Effector memory CD8-positive, alpha-beta T cell (primary cell): ENCODE measurements at regions not wholly inside any gene's neighbourhood (a gene's known extent, or its start where the extent isn't known, plus 50 kb on each side); places are given as distances from the start of the nearest gene placed in this dataset.
"Not testable (repeated sequence)": the region's sequence is repeated elsewhere in the genome, so short reads cannot be mapped to it uniquely, and the experiment has no call there.

Source experiments
- ATAC-seq: fragments of 150-1000 bp; cut with Tn5 transposase; replicated peaks from 2 replicates; pipeline ENCODE4 v1.10.0; 2021; ENCODE audit warnings: mild to moderate bottlenecking, moderate library complexity
- DNase-seq, 3 experiments: peaks; one replicate each; pipeline ENCODE4 v3.0.0; 2021
- H3K27ac Mint-ChIP-seq, 2 donors: one replicate each; pipeline ENCODE4 v1.8.0; 2022; ENCODE audit warnings: mild to moderate bottlenecking in 2 of 2, mixed read lengths in 2 of 2, moderate library complexity in 2 of 2
- H3K27me3 Mint-ChIP-seq, 2 donors: one replicate each; pipeline ENCODE4 v1.8.0; 2022; ENCODE audit warnings: mixed read lengths in 2 of 2
- H3K36me3 Mint-ChIP-seq: one replicate; pipeline ENCODE4 v1.8.0; 2022; ENCODE audit warnings: mild to moderate bottlenecking, moderate library complexity, mixed read lengths; ENCODE audit not compliant: insufficient read depth
- H3K4me1 Mint-ChIP-seq, 2 donors: one replicate each; pipeline ENCODE4 v1.8.0; 2022; ENCODE audit warnings: low read depth in 2 of 2, mixed read lengths in 2 of 2
- H3K4me3 Mint-ChIP-seq, 2 donors: one replicate each; pipeline ENCODE4 v1.8.0; 2022; ENCODE audit warnings: mild to moderate bottlenecking in 2 of 2, mixed read lengths in 2 of 2, moderate library complexity in 2 of 2
- H3K9me3 Mint-ChIP-seq, 2 donors: one replicate each; pipeline ENCODE4 v1.8.0; 2022; ENCODE audit warnings: mixed read lengths in 2 of 2

DNA sequence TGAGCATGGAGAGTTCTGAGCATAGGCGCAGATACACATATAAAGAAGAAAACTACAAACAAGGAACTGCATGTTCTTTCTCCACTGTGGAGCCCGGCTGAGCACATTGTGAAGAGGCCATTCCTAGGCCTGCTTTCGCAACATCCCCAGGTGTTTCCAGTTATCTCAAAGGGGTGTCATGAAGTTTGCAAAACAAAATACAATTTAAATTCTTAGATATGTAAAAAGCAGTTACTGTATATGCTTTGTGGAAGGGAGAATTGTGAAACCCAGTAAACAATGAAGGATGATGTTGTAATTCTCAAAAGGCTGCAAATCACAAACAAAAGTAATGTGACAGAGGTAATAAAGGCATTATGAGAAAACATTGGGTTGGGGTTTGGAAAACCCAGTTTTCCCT lies 98.6 kb upstream of the ZNF644 start:
- ATAC-seq (no peak), DNase-seq (no peak)
- Mint-ChIP-seq H3K4me1 (peaks cover 25 to 34% of the 10 kb centered on the region in 2 donors), H3K27me3 (no peaks in the 10 kb centered on the region), H3K27ac (no peak overlapping the region), H3K36me3 (no peaks in the 10 kb centered on the region), H3K9me3 (no peaks in the 10 kb centered on the region), H3K4me3 (no peak overlapping the region)

DNA sequence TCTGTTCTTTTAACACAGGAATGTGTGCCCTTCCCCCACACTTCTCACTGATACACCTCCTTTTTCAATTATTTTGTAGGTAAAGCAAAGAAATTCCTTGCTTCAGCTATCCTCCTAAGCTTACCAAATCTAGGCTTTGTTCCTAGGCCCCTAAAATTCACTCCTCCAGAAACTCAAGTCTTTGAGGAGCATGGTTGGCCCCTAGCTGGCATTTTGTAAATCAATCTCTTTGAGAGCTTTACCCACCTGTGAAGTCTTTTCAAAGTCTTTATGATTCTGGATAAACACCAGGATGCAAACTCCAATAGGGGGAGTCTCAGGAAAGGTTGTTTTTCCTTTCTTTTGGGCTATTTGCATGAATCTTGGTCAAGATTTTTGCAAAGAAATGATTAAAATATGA lies 82.9 kb upstream of the ZNF644 start:
- H3K36me3 Mint-ChIP-seq, result peaks cover 4% of the 10 kb centered on the region
- no peaks in the 10 kb centered on the region for H3K9me3 Mint-ChIP-seq
- no peak overlapping the region for H3K4me3 Mint-ChIP-seq
- peaks cover 9 to 11% of the 10 kb centered on the region in 2 donors for H3K4me1 Mint-ChIP-seq
- DNase-seq, result no peak
- no peak overlapping the region for H3K27ac Mint-ChIP-seq
- ATAC-seq, result no peak
- H3K27me3 Mint-ChIP-seq, result peaks cover 10 to 36% of the 10 kb centered on the region in 2 donors

DNA sequence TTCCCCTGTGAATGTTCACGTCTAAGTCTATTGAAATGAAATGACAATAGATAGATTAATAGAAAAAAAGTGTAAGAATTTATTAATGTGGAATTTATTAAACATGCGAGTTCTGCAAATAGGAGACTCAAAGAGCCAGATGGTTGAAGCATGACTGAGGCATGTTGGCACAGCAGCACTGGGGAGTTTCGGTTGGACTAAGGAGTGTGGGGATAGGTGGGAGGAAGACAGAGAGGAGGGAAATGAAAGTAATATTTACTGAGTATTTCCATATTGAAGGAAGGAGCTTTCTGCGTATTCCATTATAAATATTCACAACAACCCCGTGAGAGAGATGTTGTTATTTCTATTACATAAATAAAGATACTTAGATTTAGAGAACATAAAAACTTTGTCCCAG lies 79.5 kb upstream of the ZNF644 start:
- Mint-ChIP-seq H3K27ac (no peak overlapping the region), H3K4me1 (peaks cover 18 to 19% of the 10 kb centered on the region in 2 donors), H3K27me3 (peaks cover 19 to 32% of the 10 kb centered on the region in 2 donors), H3K4me3 (no peak overlapping the region), H3K36me3 (peaks cover 4% of the 10 kb centered on the region), H3K9me3 (no peaks in the 10 kb centered on the region)
- ATAC-seq, result no peak
- DNase-seq, result no peak

DNA sequence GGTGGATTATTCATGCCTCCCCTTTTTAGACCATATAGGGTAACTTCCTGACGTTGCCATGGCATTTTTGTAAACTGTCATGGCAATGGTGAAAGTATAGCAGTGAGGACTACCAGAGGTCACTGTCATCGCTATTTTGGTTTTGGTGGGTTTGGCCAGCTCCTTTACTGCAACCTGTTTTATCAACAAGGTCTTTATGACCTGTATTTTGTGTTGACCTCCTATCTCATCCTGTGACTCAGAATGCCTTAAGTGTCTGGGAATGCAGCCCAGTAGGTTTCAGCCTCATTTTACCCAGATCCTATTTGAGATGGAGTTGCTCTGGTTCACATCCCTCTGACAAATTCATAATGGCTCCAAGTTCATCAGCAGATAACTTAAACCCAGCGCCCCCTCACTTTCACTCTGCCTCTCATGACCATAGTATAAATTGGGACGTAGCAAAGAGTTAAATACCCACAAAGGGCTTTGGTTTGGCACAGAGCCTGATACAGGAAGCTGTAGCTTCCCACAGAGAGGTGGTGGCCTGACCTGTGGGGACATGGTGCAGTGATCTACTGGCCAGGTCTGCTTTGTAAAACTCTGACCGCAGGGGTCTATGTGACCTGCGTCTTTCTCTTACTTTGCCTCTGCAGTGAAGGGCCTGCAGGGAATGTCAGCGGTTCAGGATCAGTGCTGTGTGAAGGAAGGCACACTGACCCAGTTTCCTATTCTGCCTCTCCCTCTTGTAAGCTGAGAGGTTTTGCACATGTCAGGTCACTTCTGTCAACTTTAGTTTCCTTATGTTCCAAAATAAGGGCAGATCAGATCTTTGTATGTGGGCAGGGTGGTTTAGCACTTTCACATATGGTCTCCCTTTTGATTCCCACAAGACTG lies 78.1 kb upstream of the ZNF644 start:
- Mint-ChIP-seq H3K27ac (peak overlapping the region; percentile 53 to 76), H3K36me3 (peaks cover 4% of the 10 kb centered on the region), H3K4me1 (peaks cover 18 to 19% of the 10 kb centered on the region in 2 donors), H3K27me3 (peaks cover 25 to 26% of the 10 kb centered on the region in 2 donors), H3K4me3 (peak overlapping the region; percentile 64 to 77), H3K9me3 (no peaks in the 10 kb centered on the region)
- DNase-seq (peak; percentile 18 to 38 (median 23)), ATAC-seq (peak; percentile 83)

DNA sequence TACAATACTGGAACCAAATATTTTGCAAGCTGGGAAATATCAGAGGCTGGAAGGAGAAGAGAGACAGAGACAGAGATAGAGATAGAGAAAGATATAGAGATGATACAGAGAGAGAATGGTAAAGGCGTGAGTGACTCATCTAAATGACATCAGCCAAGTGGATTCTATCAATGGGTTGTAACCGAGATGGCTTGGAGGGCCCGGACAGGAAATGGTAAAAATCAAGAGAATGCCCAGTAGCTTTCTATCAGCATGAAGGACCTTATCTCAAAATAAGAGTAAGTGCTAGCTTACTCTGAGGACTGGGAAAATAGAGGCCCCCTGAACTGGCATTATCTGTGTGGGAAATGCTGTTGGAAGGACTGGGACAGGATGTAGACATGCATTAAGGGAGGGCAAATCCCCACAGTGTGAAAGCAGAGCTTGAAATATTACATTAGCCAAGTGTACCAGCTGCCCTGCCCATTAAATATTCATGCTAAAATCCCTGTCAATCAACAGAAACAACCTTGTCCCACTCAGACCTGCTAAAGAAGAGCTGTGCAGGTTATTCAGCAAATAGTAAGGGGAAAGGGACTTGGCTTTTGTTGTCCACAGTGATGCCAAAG lies 76.6 kb upstream of the ZNF644 start:
- H3K4me1 Mint-ChIP-seq, result peaks cover 18 to 19% of the 10 kb centered on the region in 2 donors
- peaks cover 4% of the 10 kb centered on the region for H3K36me3 Mint-ChIP-seq
- H3K9me3 Mint-ChIP-seq, result no peaks in the 10 kb centered on the region
- DNase-seq (no peak), ATAC-seq (no peak)
- no peak overlapping the region for H3K27ac Mint-ChIP-seq
- peak overlapping the region in 1 of 2 donors; percentile 52 for H3K4me3 Mint-ChIP-seq
- H3K27me3 Mint-ChIP-seq, result peaks cover 25 to 26% of the 10 kb centered on the region in 2 donors

DNA sequence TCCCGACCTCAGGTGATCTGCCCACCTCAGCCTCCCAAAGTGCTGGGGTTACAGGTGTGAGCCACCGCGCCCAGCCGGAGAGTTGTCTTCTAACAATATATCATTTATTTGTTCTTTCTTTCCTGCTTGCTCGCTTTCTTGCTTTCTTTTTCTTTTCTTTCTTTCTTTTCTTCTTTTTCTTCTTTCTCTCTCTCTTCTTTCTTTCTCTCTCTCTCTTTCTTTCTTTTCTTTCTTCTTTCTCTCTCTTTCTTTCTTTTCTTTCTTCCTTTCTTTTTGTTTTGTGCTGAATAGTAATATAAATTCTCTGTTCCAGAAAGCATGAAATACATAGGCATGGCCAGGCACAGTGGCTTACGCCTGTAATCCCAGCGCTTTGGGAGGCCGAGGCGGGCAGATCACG lies 73.5 kb upstream of the ZNF644 start:
- not testable (repeated sequence) for H3K27ac Mint-ChIP-seq, H3K9me3 Mint-ChIP-seq, H3K4me3 Mint-ChIP-seq, DNase-seq, ATAC-seq, H3K36me3 Mint-ChIP-seq
- H3K27me3 Mint-ChIP-seq, result peaks cover 18 to 30% of the 10 kb centered on the region in 2 donors
- H3K4me1 Mint-ChIP-seq, result peaks cover 13 to 16% of the 10 kb centered on the region in 2 donors

DNA sequence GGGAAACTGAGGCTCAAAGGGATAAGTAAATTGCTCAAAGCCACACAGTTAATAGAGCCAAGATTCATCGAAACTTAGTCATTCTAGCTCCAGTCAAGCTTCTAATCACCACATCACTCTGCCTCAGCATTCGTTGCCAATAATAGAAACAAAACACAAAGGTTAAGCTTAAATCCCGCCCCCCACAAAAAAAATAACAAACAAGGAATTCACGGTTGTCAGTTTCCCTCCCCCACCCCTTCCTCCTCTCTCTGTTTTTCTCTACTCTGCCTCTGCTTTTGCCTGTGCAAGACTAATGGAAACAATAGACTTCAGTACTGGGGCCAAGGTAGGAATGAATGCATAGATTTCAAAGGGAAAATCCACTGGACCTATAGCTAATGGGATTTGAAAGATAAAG lies 70.7 kb upstream of the ZNF644 start:
- DNase-seq (no peak), ATAC-seq (no peak)
- Mint-ChIP-seq H3K27ac (no peak overlapping the region), H3K9me3 (no peaks in the 10 kb centered on the region), H3K4me3 (no peak overlapping the region), H3K36me3 (no peaks in the 10 kb centered on the region), H3K4me1 (no peaks in the 10 kb centered on the region), H3K27me3 (peaks cover 11 to 18% of the 10 kb centered on the region in 2 donors)

DNA sequence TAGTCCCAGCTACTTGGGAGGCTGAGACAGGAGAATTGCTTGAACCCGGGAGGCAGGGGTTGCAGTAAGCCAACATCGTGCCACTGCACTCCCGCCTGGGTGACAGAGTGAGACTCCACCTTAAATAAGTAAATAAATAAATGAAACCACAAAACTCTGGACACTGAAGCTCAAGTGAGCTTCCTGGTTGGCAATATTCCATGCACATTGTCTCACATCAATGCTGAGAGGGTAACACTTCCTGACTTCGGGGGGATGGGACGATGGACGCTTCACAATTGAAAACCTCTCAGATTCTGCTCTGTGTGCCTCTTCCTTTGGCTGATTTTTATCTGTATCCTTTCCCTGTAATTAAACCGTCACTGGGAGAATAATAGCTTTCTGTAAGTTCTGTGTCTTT lies 70.0 kb upstream of the ZNF644 start:
- no peak for DNase-seq
- H3K4me1 Mint-ChIP-seq, result no peaks in the 10 kb centered on the region

DNA sequence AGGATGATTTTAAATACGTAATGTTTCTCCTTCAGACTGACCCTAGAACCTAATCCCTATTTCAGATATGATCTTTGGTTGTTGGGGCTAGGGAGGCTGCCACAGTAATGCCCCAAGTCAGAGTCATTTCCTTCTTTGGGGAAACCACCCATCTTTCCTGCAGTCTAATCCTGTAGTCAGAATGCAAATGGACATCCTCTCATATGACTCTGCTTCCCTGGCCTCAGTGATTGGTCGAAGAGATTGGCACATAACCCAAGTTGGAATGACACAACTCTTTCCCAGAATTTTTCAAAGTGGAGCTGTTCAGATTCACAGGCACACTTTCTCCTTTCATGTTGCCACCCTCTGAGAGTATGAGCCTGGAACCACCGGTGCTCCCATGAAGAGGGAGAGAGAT lies 58.8 kb upstream of the ZNF644 start:
- H3K9me3 Mint-ChIP-seq, result no peaks in the 10 kb centered on the region
- H3K27ac Mint-ChIP-seq, result no peak overlapping the region
- no peak overlapping the region for H3K4me3 Mint-ChIP-seq
- DNase-seq (no peak), ATAC-seq (no peak)
- no peaks in the 10 kb centered on the region for H3K36me3 Mint-ChIP-seq
- H3K27me3 Mint-ChIP-seq, result peaks cover 5 to 13% of the 10 kb centered on the region in 2 donors
- no peaks in the 10 kb centered on the region for H3K4me1 Mint-ChIP-seq

More for the DNA sequence above, 70.0 kb upstream of the ZNF644 start:
- H3K27me3 Mint-ChIP-seq, result peaks cover 11 to 18% of the 10 kb centered on the region in 2 donors
- H3K4me3 Mint-ChIP-seq, result no peak overlapping the region
- no peaks in the 10 kb centered on the region for H3K9me3 Mint-ChIP-seq
- no peaks in the 10 kb centered on the region for H3K36me3 Mint-ChIP-seq
- ATAC-seq, result no peak
- no peak overlapping the region for H3K27ac Mint-ChIP-seq

DNA sequence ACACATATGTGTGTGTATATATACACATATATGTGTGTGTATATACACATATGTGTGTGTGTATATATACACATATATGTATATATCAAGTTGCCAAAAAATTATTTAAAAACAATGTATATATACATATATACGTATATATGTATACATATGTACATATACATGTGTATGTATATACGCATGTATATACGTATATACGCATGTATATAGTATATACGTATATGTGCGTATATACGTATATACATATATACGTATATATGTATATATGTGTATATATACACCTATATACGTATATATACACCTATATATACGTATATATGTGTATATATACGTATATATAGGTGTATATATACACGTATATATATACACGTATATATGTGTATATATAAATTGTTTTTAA lies 57.0 kb upstream of the ZNF644 start:
- no peaks in the 10 kb centered on the region for H3K9me3 Mint-ChIP-seq
- no peak overlapping the region for H3K4me3 Mint-ChIP-seq
- no peak for DNase-seq
- peaks cover 5 to 12% of the 10 kb centered on the region in 2 donors for H3K27me3 Mint-ChIP-seq
- H3K27ac Mint-ChIP-seq, result no peak overlapping the region
- H3K36me3 Mint-ChIP-seq, result peaks cover 3% of the 10 kb centered on the region
- no peaks in the 10 kb centered on the region for H3K4me1 Mint-ChIP-seq
- no peak for ATAC-seq

DNA sequence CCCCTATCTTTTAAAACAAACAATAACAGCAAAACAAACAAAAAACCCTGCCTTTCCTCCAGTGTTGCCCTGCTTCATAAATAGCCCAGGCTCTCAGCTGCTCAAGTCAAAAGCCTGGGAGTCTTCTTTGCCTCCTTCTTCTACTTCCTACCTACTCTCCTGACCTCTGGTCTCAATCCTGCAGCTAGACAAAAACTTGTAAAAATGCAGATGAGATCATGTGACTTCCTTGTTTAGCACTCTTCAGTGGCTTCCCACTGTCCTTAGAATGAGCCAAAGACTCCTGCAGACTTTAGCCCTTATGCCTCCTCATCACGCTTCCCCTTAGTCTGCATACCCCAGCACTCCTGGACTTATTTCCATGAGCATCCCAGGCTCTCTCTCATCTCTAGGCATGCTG lies 55.0 kb upstream of the ZNF644 start:
- DNase-seq (no peak), ATAC-seq (no peak)
- peaks cover 5 to 12% of the 10 kb centered on the region in 2 donors for H3K27me3 Mint-ChIP-seq
- H3K4me1 Mint-ChIP-seq, result no peaks in the 10 kb centered on the region
- H3K9me3 Mint-ChIP-seq, result no peaks in the 10 kb centered on the region
- no peak overlapping the region for H3K4me3 Mint-ChIP-seq
- no peak overlapping the region for H3K27ac Mint-ChIP-seq
- H3K36me3 Mint-ChIP-seq, result peaks cover 3% of the 10 kb centered on the region

DNA sequence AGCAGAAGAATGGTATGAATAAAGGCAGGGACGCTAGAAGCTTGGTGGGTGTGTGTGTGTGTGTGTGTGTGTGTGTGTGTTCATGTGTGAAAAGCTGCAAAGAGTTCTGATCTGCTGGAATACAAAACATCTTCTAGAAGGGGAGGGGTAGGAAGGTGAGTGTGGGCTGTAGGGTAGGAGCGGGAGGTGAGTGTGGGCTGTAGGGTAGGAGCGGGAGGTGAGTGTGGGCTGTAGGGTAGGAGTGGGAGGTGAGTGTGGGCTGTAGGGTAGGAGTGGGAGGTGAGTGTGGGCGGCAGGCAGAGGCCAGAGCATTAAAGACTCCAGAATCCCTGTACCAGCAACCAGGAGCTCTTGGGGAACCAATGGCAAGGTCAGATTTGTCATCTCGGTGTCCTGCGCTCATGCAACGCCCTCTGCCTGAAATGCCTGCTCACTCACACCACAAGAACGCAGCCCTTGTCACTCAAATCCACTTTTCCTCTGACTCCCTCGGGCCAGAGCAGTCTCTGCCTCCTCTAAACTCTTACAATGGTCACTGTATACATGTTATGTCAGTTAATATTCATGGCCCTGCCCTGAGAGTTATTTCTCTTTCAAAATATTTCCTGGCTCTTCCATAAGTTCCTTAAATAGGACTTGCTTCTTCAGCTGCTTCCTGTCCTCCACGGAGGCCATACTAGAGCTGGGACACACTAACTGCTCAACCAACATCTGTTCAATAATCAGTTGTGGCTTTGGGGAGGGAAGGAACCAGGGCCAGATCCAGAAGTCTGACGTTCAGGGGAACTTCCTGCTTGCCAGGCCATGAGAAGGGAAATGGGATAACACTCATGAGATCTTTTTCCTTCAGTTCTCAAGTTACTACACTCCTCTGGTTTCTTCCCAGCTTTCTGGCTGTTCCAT lies 53.6 kb upstream of the ZNF644 start:
- Mint-ChIP-seq H3K4me1 (no peaks in the 10 kb centered on the region), H3K36me3 (peaks cover 3% of the 10 kb centered on the region), H3K27ac (no peak overlapping the region), H3K9me3 (no peaks in the 10 kb centered on the region), H3K27me3 (peaks cover 7 to 12% of the 10 kb centered on the region in 2 donors), H3K4me3 (no peak overlapping the region)
- DNase-seq (no peak), ATAC-seq (no peak)

DNA sequence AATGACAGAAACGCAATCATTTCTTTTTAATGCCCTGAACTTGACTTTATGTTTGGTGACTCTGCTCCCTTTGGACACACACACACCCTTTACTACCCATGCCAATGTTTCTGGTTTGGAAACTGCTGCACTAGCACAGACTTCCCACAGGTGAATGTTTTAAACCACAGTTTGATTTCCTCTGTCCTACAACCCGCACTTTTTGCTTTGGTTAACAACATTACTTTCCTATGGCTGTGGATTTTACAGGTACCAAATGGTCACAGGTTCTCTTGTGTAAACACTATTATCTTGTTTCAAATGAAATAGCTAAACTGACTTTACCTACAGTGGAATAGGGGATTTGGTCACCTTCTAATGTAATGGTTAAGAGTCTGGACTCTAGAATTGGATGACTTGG lies 51.5 kb upstream of the ZNF644 start:
- peaks cover 3% of the 10 kb centered on the region for H3K36me3 Mint-ChIP-seq
- H3K9me3 Mint-ChIP-seq, result no peaks in the 10 kb centered on the region
- DNase-seq, result no peak
- no peak for ATAC-seq
- H3K27ac Mint-ChIP-seq, result no peak overlapping the region
- H3K27me3 Mint-ChIP-seq, result peaks cover 19% of the 10 kb centered on the region in 2 donors
- H3K4me1 Mint-ChIP-seq, result no peaks in the 10 kb centered on the region
- H3K4me3 Mint-ChIP-seq, result no peak overlapping the region
